Islet precursor cell (in vitro differentiated cells): ENCODE measurements at regions not wholly inside any gene's neighbourhood (a gene's known extent, or its start where the extent isn't known, plus 50 kb on each side); places are given as distances from the start of the nearest gene placed in this dataset.

ENCODE experiments used
- DNase-seq: peaks from one replicate; pipeline ENCODE4 v3.0.0-alpha.2; 2018

DNA sequence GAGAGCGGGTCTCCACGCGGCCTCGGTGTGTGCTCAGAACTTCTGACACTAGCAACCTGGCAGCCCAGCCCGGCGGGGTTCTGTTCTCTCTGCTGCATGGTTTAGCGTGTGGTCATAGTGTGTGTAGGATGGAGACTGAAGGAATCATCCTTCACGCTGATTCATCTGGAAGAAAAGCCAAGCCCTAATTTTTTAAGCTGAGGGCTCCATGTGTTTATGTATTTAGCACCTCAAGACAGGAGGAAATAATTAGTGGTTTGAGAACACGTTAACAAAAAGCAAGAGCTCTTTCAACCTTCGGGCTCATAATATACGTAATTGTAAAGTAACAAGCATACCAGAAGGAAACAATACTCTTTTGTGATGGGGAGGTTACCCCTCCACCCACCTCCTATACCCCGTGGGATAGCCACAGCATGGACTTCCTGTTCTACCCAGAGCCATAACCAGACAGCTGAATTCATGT lies 504.6 kb upstream of the MKI67 start:
- peak; percentile 50 for DNase-seq

DNA sequence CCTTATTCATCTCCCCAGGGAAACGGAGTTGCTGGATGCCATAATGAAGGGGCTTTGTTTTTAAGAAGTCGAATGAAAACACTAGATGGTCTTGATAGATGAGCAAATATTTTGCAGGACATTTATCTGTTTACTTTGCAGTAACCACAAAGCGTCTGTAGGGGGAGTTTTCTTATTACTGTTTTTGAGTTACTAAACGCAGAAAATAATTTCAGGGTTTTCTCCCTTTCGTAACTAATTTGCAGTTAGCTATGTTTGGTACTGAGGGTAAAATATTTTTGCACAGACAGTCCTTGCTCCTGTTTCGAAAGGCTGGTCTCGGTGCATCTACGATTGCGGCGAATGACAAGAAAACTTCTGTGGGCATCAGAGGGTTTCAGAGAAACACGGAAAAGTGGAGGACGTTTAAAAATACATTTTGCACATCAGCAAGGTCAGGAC lies 505.6 kb upstream of the MKI67 start:
- no peak for DNase-seq

- no peak for DNase-seq
Measured at GRCh38 chr10:128632694-128633093, 506.5 kb upstream of the MKI67 start.

DNA sequence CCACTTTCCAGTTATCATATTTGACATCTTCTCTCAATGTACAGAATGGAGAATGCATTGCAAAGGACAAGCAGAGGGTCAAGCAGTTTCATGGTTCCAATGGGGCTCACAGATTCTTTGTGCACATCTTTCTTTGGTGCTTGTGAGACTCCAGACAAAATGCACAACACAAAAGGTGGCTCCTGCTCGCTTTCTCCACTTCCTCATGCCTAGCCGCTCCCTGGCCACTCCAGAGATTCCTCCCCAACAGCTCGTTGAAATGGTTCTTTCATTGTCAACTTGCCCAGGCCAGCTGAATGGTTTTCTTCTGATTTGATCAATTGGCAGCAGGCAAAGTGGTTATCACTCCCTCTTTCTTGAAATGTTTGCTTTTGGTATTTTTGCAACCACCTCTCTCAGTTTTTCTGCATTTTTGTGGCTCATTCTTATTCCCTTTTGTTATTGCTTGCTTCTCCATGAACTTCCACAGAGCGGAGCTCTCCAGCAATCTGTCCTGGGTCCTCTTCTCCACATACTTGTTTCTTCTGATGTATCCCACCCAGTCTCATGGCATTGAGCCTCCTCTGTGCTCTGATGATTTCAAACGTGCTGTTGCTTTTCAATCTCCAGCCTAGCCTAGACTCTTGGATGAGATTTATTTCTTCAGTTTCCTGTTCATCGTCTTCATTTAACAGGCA lies 507.8 kb upstream of the MKI67 start:
- DNase-seq, result no peak

- DNase-seq, result no peak
Measured at GRCh38 chr10:128642023-128642422, 515.8 kb upstream of the MKI67 start.

- peak; percentile 80 for DNase-seq
Measured at GRCh38 chr10:128642502-128642901, 516.3 kb upstream of the MKI67 start.

- DNase-seq, result no peak
Measured at GRCh38 chr10:128643658-128644057, 517.4 kb upstream of the MKI67 start.

GRCh38 chr10:128645486-128645885 lies 519.3 kb upstream of the MKI67 start:
- no peak for DNase-seq

DNA sequence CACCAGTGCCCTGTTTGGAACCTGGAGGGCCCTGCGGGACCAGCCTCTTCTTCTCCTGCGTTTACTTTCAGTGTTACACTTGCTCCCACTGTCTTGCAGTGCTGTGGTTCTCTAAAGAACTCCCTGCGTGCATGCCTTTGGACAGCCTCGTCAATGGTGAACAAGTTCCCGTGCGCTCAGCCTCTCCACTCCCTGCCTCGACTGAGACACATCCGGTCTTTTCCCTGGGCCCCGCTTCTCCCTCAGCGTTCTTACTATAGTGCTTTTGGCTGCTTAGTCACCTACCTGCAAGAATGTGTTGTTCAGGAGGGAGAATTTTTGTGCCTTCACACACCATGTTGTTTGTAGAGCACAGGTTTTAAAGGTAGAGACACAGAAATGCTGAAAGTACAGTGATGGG lies 520.7 kb upstream of the MKI67 start:
- no peak for DNase-seq

DNA sequence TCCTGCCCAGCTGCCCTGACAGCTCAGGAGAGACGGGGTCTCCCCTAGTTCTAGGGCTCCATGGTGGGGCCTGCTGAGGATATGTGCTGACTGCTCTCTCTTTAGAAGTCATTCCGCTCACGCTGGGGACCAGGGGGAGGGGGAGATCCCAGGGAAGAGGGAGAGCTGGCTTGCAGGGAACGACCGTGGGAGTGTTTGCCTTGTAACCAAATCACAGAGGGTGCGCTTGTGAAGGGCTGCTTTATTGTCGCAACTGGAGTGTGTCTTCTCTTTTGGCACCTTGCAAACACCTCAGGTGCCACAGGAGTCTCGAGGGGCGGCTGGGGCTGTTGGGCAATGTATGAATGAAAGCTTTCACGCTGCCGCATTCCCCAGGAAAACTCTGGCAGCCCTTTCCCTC lies 531.3 kb upstream of the MKI67 start:
- no peak for DNase-seq

DNA sequence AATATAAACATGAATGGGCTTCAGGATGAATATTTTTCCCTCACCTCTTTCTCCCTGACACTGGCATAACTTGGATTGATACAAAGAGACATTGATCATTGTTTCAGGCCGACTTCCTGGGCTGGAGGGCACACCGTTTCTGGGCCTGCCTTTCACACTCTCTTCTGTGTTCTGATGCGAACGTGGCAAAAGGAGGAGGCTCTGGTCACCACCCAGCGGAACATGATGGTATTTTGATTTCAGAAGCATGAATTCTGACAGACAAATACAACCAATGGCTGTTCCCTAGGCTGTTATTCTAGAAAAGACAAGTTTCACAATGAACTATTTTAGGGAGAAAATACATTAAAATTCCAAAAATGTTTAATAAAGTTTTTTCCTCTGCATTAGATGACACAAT lies 534.5 kb upstream of the MKI67 start:
- no peak for DNase-seq

- DNase-seq, result no peak
Measured at GRCh38 chr10:128661404-128662197, 535.4 kb upstream of the MKI67 start.

DNA sequence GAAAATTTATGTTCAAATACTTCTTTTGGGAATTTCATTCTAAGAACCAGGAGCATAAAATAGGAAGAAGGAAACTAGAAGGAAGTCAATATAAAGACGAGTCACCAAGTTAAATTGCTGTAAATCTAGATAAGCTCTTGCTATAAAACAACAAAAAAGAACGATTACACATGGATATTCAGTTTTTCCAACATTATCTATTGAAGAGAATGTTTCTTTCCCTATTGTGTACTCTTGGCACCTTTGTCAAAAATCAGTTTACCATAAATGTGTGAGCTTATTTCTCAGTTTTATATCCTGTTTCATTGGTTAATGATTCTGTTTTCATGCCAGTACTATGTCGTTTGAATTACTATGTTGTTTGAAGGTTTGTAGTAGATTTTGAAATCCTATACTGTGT lies 536.3 kb upstream of the MKI67 start:
- DNase-seq, result no peak

GRCh38 chr10:128664729-128665128 lies 538.5 kb upstream of the MKI67 start:
- no peak for DNase-seq

DNA sequence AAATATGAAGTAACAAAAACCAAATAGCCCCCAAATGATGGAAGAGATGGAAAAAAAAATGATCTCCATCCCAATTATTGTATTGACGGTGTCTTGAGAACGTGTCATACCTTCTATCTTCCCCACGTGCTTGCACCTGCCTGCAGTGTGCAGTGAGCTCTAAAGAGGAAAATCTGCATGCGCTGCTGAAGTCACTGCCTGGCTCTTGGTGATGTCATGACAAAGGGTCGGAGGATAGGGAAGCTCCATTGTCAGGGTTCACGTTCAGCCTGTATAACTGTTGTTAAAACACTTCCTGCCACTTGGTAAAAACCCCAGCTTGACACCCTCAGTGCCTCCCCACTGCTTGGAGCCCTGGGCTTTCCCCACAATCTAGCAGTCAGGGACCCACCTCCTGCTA lies 549.2 kb upstream of the MKI67 start:
- DNase-seq, result no peak

- DNase-seq, result no peak
Measured at GRCh38 chr10:128680116-128680515, 553.9 kb upstream of the MKI67 start.

DNA sequence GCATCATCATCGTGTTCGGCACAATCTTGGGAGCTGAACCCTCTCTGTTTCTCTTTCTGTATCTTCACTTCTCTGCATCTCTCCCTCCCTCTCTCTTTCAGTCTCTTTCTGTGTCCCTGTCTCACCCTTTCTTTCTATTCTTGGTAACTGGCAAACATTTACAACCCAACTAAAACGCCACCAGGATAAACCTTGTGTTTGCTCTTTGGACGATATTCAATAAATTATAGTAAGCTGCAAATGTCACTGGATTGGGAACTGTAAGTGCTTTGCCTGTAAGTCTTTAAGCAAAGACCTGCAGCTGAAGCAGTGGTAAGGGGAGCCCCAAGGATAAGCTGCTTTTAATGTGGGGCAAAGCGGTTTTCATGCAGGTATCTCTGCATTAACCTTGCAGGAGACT lies 558.0 kb upstream of the MKI67 start:
- DNase-seq, result no peak

DNA sequence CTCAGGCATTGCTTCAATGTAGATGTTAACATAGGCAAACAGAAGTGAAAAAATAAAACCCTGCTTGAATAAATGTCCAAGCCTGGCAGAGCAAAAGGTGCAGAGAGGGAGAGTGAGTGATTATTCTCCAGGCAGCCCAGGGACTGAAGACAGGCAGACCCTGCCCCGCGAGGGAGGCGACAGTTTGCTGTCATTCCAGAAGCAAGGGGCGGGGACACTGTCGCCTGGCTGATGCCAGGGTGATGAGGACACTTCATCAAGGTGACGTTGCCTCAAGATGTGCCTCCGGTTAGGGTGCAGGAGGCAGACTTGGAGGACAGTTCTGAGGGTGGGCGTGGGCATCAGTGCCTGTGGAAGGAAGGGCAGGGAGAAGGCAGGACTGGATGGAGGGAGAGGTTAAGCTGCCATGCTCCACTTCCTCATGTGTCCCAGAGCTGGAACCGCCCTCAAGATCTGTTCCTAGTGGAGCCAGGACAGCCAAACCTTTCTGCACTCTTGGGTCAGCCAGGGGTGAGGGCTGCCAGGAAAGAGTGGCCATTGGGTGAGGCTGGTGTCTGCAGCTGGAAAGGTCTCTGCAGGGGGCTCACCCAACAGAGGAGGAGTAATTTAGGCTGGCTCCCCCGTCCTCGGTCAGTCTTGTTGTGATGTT lies 560.5 kb upstream of the MKI67 start:
- no peak for DNase-seq

- DNase-seq, result no peak
Measured at GRCh38 chr10:128687408-128687807, 561.2 kb upstream of the MKI67 start.

DNA sequence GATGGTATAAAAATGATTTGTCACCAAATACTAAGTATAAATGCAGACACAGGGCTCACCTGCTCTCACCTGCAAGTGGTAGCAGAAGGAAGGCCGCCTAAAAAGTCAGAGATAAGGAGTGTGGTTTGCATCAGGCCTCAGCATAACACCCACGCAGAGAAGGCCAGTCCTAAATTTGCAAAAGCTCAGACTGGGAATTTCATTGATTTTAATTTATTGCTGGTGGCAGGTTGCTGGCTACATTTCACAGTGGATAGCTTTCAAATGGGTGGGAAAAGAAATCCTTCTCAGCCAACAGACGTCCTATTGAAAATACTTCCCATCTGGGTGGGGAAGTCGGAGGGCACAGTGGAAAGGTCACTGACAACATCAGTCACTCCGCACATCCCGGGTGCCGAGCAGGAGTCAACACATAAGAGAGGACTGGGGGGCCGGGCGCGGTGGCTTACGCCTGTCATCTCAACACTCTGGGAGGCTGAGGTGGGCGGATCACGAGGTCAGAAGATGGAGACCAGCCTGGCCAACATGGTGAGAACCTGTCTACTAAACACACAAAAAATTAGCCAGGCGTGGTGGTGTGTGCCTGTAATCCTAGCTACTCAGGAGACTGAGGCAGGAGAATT lies 561.8 kb upstream of the MKI67 start:
- DNase-seq, result no peak

DNA sequence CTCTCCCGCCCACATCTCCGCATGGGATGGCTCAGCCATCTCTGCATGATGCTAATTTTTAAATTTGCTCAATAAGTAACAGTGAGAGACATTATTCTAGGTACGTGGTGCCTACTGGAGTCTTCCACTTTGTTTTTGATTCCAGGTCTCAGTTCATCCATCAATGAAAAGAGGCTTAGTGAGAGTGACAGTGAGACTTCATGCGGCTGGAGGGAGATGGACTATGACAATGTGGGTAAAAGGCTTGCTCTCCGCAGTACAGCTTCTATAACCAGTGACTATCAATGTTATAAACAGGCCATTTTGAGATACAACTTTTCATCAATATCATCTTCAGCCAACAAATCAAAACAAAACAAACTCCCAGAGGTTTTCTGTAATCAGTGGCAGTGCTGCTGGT lies 563.4 kb upstream of the MKI67 start:
- DNase-seq, result no peak

DNA sequence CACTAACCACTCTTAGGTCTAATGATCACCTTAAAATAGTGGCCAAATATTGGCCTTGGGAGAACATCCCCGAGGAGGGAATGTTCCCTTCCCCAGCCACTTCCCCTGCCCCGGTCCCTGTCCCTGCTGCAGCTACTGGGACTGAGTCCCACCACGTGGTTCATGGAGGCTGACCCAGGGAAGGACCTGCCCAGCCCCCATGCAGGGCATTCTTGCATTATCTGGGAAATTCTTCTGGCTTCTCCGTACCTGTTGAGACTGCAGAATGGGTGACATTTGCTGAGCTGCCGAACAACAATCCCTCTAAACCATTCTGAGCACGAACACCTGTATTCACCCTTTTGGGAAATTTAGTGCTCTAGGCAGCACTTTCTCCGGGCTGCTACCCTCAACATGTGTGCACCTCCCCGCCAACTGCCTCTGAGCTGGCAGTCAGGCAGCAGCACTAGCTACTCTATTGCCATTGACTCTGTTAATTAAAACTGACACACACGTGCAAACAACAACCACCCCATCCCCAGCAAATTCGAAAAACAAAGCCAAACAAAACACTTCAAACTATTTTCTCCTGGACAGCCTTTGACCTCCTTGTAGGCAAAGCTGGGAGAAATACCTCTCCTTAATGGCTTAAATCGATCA lies 567.4 kb upstream of the MKI67 start:
- no peak for DNase-seq
